NCI-H1436 (cell line): ENCODE measurements at regions not wholly inside any gene's neighbourhood (a gene's known extent, or its start where the extent isn't known, plus 50 kb on each side); places are given as distances from the start of the nearest gene placed in this dataset.

Experiments
- DNase-seq: peaks from one replicate; lab custom pipeline; 2025; lab: John Stamatoyannopoulos, UW

DNA sequence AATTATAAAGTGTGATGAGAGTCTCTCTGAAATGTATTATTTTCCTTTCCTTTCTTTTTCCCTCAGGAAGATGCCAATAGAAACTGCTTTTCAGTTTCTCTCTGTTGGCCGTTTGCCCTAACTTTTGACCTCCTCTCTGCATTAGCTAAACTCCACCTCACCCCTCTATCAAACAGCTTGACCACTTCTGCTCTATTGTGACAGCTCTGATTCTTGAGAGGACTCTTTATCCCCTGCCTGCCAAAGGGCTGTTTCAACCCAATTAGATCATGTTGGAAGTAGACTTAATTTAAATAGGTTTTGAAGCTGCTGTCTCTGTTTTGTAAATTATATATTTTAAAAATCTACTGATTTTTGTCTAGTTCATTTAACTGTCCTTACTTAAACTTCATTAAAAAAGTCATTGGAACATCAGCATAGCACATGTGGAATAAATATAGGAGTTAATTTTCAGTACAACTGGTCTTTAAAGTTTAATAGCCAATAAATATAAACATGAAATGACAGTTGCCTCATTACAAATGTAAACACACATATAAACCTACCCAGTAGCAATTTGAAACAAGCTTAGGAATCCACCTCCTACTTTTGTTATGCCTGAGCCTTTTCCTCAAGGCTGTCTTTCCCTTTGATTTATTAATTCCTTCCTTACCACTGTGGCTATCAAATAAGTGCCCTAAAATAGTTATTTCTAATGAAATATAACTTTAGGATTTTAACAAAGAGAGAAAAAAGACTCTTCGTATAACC, 152.0 kb downstream of the CHRM3 start:
- no peak for DNase-seq

GRCh38 chr1:239539051-239539450, 152.7 kb downstream of the CHRM3 start:
- no peak for DNase-seq

- DNase-seq = no peak
These were observed 153.4 kb downstream of the CHRM3 start for GRCh38 chr1:239539812-239540211.

DNA sequence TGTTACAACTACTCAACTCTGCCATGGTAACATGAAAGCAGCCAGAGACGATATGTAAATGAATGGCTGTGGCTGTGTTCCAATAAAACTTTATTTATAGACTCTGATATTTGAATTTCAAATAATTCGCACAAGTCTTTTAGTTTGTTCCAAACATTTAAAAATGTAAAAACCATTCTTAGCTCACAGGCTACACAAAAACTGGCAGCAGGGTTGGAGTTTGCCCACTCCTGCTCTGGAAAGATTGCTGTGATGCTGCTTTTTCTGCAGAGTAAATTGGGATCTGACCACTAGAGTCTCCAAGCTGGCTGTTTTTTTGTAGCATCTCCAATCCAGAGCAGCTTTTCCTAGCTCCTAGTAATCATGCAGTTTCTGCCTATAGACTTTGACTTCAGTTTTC, 157.5 kb downstream of the CHRM3 start:
- DNase-seq = no peak

GRCh38 chr1:239545466-239545865, 159.1 kb downstream of the CHRM3 start:
- no peak for DNase-seq

DNA sequence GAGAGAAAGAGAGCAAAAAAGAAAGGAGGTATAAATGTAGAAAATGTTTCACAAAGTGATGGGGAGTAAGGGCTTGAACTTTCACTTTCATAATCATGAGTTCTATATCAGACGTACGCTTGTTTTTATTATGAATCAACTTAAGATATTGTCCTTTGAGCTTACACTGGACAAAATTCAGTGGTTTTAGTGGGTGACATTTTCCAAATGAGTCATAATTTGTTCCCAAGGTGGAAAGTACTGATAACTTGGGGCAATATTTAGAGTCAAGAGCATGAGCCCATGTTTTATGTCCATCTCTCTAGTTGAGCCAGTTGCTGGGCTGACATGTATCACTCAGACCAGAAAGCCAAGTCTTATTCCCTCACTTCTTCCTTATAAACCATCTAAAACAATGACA, 161.6 kb downstream of the CHRM3 start:
- no peak for DNase-seq

GRCh38 chr1:239550178-239550577, 163.8 kb downstream of the CHRM3 start:
- no peak for DNase-seq

- DNase-seq = no peak
These were observed 169.0 kb downstream of the CHRM3 start for GRCh38 chr1:239555350-239555749.

- no peak for DNase-seq
These were observed 172.2 kb downstream of the CHRM3 start for GRCh38 chr1:239558559-239558958.

GRCh38 chr1:239558991-239559390, 172.6 kb downstream of the CHRM3 start:
- DNase-seq = no peak

GRCh38 chr1:239560921-239561320, 174.6 kb downstream of the CHRM3 start:
- DNase-seq = no peak

DNA sequence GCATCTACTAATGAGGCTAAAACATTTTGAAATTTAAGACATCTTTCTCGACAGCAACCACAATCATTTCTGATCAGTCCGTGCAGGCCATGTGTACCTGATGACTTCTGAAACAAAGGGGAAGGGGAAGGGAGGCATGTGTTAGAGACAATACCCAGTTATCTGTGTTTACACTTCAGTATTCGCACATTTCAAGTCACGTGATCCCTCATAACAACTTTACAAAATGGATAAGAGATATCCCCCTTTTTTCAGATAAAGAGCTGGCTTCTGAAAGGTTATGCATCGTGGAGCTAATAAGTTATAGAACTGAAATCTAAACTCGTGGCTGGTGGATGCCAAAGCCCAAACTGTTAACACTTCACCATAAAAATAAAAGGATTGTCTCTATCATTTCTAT, 175.7 kb downstream of the CHRM3 start:
- no peak for DNase-seq

DNA sequence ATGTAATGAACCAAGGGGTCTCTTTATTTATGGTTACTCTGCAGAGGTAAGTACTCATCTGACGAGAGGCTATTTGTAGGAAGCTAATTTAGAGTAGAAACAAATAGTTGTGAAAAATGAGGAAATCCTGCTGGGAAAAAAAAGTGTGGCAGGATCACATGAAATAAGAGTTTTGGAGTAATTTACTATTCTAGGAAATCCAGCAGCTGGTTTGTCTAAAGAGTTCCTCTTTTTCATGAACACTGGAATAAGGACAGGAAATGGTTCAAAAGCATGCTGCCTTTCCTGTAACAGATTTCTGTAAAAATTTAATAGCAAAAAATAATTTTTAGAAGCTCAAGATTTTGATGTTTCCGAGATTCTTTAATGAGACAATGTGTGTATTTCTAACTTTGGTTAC, 177.3 kb downstream of the CHRM3 start:
- DNase-seq = no peak

GRCh38 chr1:239566074-239566473, 179.7 kb downstream of the CHRM3 start:
- DNase-seq = no peak

GRCh38 chr1:239570878-239571277, 184.5 kb downstream of the CHRM3 start:
- DNase-seq = no peak

GRCh38 chr1:239572183-239572582, 185.8 kb downstream of the CHRM3 start:
- DNase-seq = no peak

DNA sequence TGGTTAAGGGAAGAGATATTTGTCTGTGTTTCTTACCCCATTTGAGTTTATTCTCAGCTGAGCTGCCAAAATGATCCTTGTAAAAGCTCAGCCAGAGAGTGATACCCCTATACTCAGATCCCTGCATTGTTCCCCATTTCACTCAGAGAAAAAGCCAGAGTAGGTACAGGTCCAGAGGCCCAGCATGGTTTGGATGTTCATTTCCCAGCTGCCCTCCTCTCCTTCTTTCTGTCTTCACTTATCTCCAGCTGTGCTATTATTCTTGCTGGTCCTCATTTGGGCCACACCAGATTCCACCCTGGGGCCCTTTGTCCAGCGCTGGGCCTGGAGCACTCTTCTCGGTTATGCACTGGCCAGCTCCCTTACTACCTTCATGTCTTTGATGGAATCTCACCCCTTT, 187.7 kb downstream of the CHRM3 start:
- DNase-seq = no peak

- no peak for DNase-seq
These were observed 188.7 kb downstream of the CHRM3 start for GRCh38 chr1:239575113-239575512.

GRCh38 chr1:239583536-239583935, 197.2 kb downstream of the CHRM3 start:
- no peak for DNase-seq

DNA sequence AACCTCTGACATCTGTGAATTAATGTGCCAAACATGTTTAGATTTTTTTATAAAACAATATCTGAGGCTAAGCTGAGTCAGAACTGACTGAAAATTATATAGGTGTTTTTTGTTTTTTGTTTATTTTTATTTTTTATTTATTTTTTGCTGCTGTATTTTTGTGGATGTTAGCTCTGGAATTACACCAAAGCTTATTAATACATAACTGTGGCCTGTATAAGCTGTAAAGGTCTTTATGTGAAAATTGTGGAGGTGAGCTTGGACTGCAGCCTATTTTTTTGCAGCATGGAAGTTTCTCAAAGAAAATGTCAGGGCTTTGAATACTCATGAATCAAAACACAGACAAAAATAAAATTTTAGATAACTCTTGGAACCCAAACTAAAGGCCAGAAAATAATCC, 199.8 kb downstream of the CHRM3 start:
- DNase-seq = no peak

DNA sequence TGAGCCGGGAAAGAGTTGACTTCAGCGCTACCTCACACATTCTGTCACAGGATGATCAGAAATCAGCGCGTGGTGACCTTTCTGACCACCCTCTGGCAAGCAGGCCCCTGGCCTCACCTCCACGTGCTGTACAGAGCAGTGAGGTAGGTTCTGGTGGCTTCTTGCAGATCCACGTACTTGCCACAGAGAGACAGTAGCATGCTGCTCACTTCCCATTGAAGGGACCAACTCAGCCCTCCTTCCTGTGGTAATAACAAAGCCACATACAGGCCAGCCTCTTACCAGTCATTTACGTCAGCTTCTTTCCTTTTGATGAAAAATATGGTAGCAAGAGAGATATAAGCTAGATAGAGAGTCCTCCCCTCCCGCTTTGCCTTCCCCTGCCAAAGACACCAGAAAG, 200.7 kb downstream of the CHRM3 start:
- DNase-seq = no peak

DNA sequence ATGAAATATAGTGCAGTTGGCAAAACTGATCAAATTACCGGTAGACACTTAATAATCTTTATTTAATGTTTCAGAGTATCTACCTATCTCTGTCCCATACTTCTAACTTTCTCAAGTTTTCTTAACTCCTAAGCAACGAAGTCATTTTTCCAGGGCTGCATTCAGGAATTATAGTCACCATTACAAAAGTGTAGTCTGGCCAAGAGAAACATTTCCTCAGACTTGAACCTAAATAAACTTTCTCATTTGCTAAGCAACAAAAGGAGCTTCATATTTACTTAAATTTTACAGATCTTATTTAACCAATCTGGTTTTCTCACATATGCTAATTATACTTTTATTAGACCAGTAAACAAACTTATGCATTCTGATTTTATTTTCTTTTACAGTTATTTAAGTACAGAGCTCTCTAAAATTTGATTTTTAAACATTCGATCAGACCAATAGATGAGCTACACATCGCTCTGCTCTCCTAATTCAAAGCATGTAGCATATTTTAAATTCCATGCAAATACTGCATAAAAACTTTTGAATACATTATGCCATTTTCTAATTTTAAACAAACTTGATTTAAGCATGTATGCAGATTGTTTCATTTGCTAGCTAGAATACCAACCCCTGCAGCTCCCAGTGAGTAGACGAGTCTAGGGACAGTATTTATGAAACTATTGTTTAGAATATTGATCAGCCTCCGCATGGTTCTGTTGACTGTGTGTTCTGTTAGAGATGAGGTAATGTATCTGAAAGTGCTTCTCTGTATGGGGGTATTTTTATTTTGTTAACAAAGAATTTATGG, 201.4 kb downstream of the CHRM3 start:
- DNase-seq = no peak

GRCh38 chr1:239590556-239590955, 204.2 kb downstream of the CHRM3 start:
- no peak for DNase-seq

DNA sequence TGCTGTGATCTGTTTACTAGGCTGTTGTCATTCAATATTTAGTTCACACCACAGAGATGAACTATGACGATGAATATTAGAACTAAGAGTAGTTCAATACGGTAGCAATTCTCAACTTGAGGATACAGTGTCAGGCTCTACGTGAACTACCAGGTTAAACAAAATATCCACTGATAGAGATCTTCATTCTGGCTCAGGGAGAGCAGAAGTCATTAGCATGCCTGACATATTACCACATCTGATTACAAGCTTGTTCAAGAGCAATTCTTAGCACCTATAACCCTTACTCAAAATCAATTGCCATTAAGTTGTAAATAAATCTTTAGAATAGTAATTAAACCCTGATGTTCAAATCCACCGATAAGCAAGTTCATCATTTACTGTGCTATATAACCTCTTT, 207.2 kb downstream of the CHRM3 start:
- DNase-seq = no peak
